ENCODE measurements at regions not wholly inside any gene's neighbourhood (a gene's known extent, or its start where the extent isn't known, plus 50 kb on each side); places are given as distances from the start of the nearest gene placed in this dataset.

GRCh38 chr6:93684339-93684738 lies 265.0 kb upstream of the EPHA7 start:
- no peak for TF ChIP-seq TOX (CRISPR knock-in tag; IDR thresholded peaks at IDR 0.05; ENCODE audit: borderline replicate concordance)
- TF ChIP-seq CREB5 (CRISPR knock-in tag; IDR thresholded peaks at IDR 0.05; ENCODE audit: low read depth): no peak
- no peak for TF ChIP-seq CSDC2 (CRISPR knock-in tag; IDR thresholded peaks at IDR 0.05)
- no peak for TF ChIP-seq GLIS3 (CRISPR knock-in tag; IDR thresholded peaks at IDR 0.05)
- no peak for TF ChIP-seq SNAI2 (CRISPR knock-in tag; IDR thresholded peaks at IDR 0.05)
- no peak for TF ChIP-seq ZNF70 (CRISPR knock-in tag; IDR thresholded peaks at IDR 0.05)
- no peak for TF ChIP-seq ISL1 (CRISPR knock-in tag; IDR thresholded peaks at IDR 0.05)
- TF ChIP-seq POU6F1 (CRISPR knock-in tag; IDR thresholded peaks at IDR 0.05; ENCODE audit: borderline replicate concordance, low read depth): no peak
- no peak for TF ChIP-seq ARNTL (CRISPR knock-in tag; IDR thresholded peaks at IDR 0.05; ENCODE audit: borderline replicate concordance, low read depth)
- no peak for TF ChIP-seq ZNF565 (CRISPR knock-in tag; conservative IDR thresholded peaks at IDR 0.05; ENCODE audit: low read depth)
- no peak for ATAC-seq

- TF ChIP-seq CSRNP3 (CRISPR knock-in tag; IDR thresholded peaks at IDR 0.05) (no peak), ZNF8 (CRISPR knock-in tag; IDR thresholded peaks at IDR 0.05) (no peak), ESRRG (CRISPR knock-in tag; IDR thresholded peaks at IDR 0.05) (no peak), POU6F1 (CRISPR knock-in tag; IDR thresholded peaks at IDR 0.05; ENCODE audit: borderline replicate concordance, low read depth) (no peak), PPARA (CRISPR knock-in tag; IDR thresholded peaks at IDR 0.05; ENCODE audit: borderline replicate concordance) (no peak), CREB5 (CRISPR knock-in tag; IDR thresholded peaks at IDR 0.05; ENCODE audit: low read depth) (no peak), PATZ1 (CRISPR knock-in tag; IDR thresholded peaks at IDR 0.05; ENCODE audit: borderline replicate concordance) (no peak), TOX (CRISPR knock-in tag; IDR thresholded peaks at IDR 0.05; ENCODE audit: borderline replicate concordance) (no peak), ZNF70 (CRISPR knock-in tag; IDR thresholded peaks at IDR 0.05) (no peak), SNAI2 (CRISPR knock-in tag; IDR thresholded peaks at IDR 0.05) (no peak), TSHZ2 (CRISPR knock-in tag; IDR thresholded peaks at IDR 0.05) (no peak), TCF4 (CRISPR knock-in tag; IDR thresholded peaks at IDR 0.05; ENCODE audit: borderline replicate concordance) (no peak), ISL1 (CRISPR knock-in tag; IDR thresholded peaks at IDR 0.05) (no peak), CSDC2 (CRISPR knock-in tag; IDR thresholded peaks at IDR 0.05) (no peak), ZFP3 (CRISPR knock-in tag; IDR thresholded peaks at IDR 0.05) (no peak), BACH2 (CRISPR knock-in tag; IDR thresholded peaks at IDR 0.05; ENCODE audit: borderline replicate concordance) (no peak), ZFP30 (CRISPR knock-in tag; IDR thresholded peaks at IDR 0.05) (no peak), ZNF565 (CRISPR knock-in tag; conservative IDR thresholded peaks at IDR 0.05; ENCODE audit: low read depth) (no peak), OSR1 (CRISPR knock-in tag; IDR thresholded peaks at IDR 0.05) (no peak), RARB (CRISPR knock-in tag; IDR thresholded peaks at IDR 0.05) (no peak)
- ATAC-seq: no peak
Observed at GRCh38 chr6:93679836-93680235, 260.5 kb upstream of the EPHA7 start.

All from SK-N-SH treated with all-trans-retinoic acid at 6 μM for 48 hours (cell line).